GM21529 (cell line): ENCODE measurements at regions not wholly inside any gene's neighbourhood (a gene's known extent, or its start where the extent isn't known, plus 50 kb on each side); places are given as distances from the start of the nearest gene placed in this dataset.

Source experiments
- ATAC-seq: cut with Tn5 transposase; IDR thresholded peaks from one replicate; pipeline ENCODE4 v1.9.1; 2021; ENCODE audit not compliant: unreplicated experiment

GRCh38 chr1:191866155-191866554, 292.1 kb upstream of the RGS18 start:
- no peak for ATAC-seq

- ATAC-seq, result peak; percentile 10
Observed at GRCh38 chr1:191869790-191870312, 288.4 kb upstream of the RGS18 start.

DNA sequence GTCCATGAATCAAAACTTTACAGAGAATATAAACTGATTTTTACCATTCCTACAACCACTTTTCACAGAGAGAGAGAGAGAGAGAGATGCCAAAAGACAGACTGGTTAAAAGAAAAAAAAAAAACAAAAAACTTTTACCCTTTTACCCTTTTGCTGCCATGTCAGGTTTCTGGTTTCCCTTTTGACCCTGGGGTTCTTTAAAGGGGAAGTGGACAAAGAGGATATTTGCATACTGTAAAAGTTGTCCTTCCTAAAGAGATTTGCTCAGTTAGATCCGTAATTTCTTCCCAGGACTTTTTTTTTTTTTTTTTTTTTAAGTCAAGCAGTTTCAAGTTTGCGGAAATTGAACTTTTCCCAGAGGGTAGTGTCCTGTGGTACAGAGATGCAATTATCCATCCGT, 287.8 kb upstream of the RGS18 start:
- ATAC-seq, result peak; percentile 52

DNA sequence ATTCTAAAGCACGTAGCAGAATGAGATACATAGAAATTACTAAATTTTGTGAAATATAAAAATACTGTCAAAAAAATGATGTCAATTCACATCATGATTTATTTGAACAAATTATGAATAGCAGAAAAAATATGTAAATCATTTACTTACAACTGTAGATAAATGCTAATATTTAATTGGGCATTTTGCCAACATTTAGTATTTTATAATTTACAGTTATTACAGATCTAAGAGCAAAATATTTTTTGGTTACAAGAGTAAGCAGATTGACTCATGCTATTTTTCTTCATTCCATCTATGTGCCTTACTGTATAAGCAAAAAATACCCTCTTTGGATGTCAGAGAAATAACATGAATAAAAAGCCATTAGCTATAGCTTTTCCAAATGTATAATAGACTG, 282.3 kb upstream of the RGS18 start:
- ATAC-seq, result no peak

DNA sequence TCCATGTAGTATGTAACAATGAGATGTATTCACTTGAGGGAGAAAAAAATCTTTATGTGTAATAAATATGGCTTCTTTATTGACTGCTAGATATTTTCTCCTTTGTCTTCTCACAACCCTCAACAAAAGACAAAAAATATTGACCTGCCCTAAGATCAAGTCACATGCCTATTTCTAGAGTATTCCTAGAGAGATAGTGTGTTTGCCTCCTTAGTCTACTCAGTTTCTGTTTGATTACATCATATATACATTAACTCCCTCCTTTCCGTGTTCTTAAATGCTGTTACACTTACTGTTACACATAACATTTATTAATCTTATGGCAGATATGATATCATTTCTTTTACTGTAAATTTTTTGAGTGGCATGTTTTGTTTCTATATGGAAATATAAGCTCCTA, 281.6 kb upstream of the RGS18 start:
- no peak for ATAC-seq

GRCh38 chr1:191882870-191883269, 275.4 kb upstream of the RGS18 start:
- ATAC-seq, result no peak

DNA sequence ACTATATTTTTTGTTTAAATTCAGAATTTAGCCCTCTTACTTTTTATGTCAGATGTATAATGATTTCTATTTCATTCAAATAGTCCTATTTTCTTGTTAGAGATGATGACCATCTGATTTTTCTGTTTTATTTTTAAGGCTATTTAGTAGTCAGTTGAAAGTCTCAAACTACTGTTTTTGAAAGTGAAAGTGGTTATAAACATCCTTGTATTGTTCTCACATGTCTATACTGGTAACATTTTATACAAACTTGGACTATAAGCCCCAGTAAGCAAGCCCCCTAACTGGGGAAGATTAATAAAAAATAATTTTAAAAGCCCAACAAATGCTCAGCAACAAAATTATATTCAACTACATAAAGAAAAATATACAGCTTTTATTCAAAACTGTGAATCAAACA, 271.3 kb upstream of the RGS18 start:
- peak; percentile 58 for ATAC-seq

DNA sequence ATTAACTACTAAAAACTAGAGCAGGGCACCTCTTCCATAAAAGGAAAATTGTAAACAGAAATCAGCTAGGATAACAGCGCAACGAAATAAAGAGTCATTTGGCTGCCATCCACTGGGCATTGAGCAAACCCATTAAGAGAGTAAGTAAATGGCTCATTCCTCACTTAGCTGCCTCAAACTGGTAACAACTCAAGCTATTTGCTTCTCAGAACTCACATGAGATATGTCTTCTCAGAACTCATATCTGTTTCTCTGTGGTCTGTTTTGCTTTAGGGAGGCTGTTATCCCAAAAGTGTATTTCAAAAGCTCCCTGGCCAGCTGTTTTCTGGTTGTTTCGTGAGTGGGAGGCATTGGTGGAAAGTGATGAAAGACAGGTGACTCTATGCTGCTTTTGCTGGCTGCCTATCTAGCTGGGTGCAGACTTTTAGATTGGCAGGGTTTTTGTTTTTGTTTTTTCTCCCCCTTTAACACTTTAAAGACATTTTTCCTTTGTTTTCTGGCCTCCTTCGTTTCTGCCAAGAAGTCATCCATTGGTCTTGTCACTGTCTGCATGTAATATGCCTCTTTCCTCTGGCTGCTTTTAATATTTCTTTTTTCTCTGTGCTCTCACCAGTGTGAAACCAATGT, 269.2 kb upstream of the RGS18 start:
- no peak for ATAC-seq

DNA sequence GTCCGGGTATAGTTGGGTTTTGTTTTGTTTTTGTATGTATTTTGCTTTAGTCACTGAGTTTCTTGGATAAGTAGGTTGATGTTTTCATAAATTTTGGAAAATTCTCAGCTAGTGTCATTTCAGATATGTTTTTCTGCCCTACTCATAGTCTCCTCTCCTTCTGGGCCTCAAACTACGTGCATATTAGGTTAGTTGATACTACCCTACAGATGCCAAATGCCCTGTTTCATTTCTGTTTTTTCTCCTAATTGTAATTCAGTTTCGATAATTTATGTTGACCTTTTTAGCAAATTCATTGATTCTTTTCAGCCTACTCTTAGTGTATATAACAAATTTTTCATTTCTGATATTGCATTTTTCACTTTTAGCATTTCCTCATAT, 268.6 kb upstream of the RGS18 start:
- ATAC-seq, result no peak

- no peak for ATAC-seq
Observed at GRCh38 chr1:191890433-191891088, 267.7 kb upstream of the RGS18 start.

GRCh38 chr1:191892716-191893115, 265.5 kb upstream of the RGS18 start:
- no peak for ATAC-seq

- no peak for ATAC-seq
Observed at GRCh38 chr1:191895049-191895448, 263.2 kb upstream of the RGS18 start.

DNA sequence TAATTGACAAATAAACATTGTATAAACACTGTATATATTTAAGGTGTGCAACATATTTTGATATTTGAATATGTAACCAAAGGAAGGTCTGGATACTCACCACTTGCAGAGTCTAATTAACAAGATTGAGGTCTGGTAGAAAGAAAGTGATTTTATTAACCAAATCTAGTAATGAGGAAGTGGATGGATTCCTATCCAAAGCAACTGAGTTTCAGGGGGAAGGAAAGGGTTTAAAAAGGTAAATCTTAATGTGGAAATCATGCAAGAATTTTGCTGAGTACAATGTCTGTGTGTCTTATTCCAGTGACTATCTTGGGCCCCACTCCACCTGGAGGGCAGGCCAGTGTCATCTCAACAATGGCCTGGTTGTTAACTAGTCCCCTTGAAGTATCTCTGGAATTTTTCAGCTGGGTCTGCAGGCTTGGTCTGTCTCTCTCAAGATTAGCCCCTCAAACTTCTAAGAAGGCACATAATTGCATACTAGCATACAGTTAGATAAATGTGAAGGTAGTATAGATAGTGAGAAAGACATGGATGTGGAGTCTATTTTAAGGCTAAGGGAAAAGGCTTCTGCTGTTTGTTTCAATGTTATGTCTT, 262.7 kb upstream of the RGS18 start:
- no peak for ATAC-seq

GRCh38 chr1:191897134-191897533, 261.1 kb upstream of the RGS18 start:
- no peak for ATAC-seq

DNA sequence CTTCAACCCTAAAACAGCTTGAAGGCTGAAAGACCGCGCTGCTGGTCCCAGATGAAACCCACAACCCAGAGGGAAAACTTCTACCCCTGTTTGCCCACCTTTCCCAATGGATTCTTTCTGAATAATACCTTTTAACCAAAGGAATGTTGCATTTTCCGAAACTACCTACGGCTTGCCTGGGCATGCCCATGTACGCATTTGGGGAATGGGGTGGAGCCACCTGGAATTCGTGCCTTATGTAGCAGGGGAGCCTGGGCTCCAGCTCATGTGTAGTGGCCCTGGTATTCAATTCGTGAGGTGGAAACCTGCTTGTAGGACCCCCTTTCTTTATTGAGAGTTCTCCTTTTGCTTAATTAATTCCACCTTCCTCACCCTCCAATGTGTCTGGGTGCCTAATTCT, 256.6 kb upstream of the RGS18 start:
- ATAC-seq, result no peak

- no peak for ATAC-seq
Observed at GRCh38 chr1:191904991-191905390, 253.3 kb upstream of the RGS18 start.

DNA sequence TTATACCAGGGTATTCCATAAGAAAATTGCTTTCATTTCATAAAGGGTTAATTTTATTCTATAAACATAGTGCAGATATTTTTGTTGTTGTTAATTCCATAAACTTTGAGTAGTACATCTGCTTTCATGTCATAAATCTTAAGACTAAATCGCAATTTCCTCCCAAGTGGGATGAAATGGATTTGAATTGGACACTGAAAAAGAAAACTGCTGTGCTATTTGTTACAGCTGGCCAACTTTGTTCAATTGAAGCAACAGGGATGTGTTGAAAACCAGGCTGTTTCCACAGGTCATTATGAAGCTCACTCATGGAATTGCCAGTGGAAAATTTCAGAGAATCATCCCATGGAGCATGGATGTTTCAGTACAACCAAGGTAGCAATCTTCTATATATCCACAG, 252.5 kb upstream of the RGS18 start:
- ATAC-seq, result no peak

GRCh38 chr1:191907121-191907520, 251.1 kb upstream of the RGS18 start:
- ATAC-seq, result no peak

- no peak for ATAC-seq
Observed at GRCh38 chr1:191910245-191910644, 248.0 kb upstream of the RGS18 start.

- no peak for ATAC-seq
Observed at GRCh38 chr1:191912517-191912916, 245.7 kb upstream of the RGS18 start.

DNA sequence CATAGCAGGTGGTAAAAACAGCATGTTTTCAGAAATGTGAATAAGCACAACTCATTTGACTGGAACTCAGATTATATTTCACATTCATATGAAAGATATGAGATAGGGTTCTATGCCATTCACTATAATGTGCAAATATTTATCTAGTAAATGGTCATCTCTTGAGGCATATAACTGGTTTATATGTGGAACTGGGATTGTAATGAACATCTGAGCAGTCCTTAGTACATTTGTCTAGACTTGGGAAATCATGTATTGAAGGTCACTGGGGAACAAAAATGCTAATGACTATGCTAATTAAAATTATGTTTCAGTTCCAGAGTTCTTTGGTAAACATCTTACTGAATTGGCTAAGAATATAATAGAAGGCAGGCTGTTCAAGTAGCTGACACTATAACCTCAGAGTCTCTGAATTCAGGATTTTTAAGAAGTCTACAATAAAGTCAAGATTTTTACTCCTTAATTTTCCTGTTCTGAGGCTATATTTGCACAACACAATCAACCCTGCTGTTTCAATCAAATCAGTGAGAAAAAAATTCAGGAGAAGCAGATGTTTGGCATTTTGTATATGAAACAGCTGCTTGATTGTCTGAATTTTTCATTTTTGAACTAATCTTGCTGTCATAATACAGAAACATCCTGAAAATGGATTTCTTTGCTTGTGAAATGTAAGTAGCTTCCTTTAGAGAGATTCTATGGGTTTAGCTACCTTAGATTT, 244.8 kb upstream of the RGS18 start:
- ATAC-seq, result no peak

- no peak for ATAC-seq
Observed at GRCh38 chr1:191929383-191929782, 228.9 kb upstream of the RGS18 start.
